K562 (cell line): ENCODE measurements at regions not wholly inside any gene's neighbourhood (a gene's known extent, or its start where the extent isn't known, plus 50 kb on each side); places are given as distances from the start of the nearest gene placed in this dataset.

Experiments used
- ATAC-seq: fragments of 200-7000 bp; cut with Tn5 transposase; 3 replicates; pipeline ENCODE4 v1.9.1; 2020; ENCODE audit warnings: moderate library complexity
- BruUV-seq: library from RNA; stranded (reverse); fragments of 400-500 nt; replicated peaks from 2 replicates; lab custom pipeline; 2021; lab: Mats Ljungman, UMichigan
- CTCF ChIA-PET: fragments of 300-600 bp; formaldehyde crosslinking; extraction: SDS; loops from one replicate; lab custom pipeline; 2021; ENCODE audit warnings: low intra/inter-chr PET ratio; lab: Yijun Ruan, JAX
- POLR2A ChIA-PET: fragments of 300-600, 350-650 bp; sonication (Branson Sonifier 250); formaldehyde crosslinking; extraction: SDS; loops from one replicate; lab custom pipeline; 2021; ENCODE audit warnings: antibody characterized with exemption, inconsistent platforms; lab: Yijun Ruan, JAX
- DNase-seq, 4 experiments: peaks; one replicate each; pipeline versions ENCODE4 v3.0.0 to v3.0.0-alpha.2; 2011 to 2018; ENCODE audit warnings: low spot score in 3 of 4, mixed read lengths in 3 of 4; ENCODE audit errors: extremely low read depth in 1 of 4
- FAIRE-seq: peaks from 2 replicates; lab custom pipeline; 2011; peaks lifted over from hg19 to GRCh38; lab: Jason Lieb, UNC
- H2AFZ ChIP-seq: 2 replicates; pipeline ENCODE4 v1.6.0; 2011; ENCODE audit warnings: low read depth, low read length, control low read depth, inconsistent platforms
- H3K27ac ChIP-seq: fragments of 200-600 bp; 3 replicates; pipeline ENCODE4 v1.8.0; 2011; ENCODE audit warnings: low read depth, mild to moderate bottlenecking, control low read depth, inconsistent platforms, low read length, moderate library complexity, mixed read lengths; ENCODE audit errors: extremely low read depth
- H3K27me3 ChIP-seq, 2 experiments: fragments of 300-600 bp in 1 of 2; 2 replicates in 1 of 2; 3 replicates in 1 of 2; pipeline versions ENCODE4 v1.6.0 to v1.8.0; 2011; ENCODE audit warnings: inconsistent platforms in 2 of 2, low read length in 2 of 2, mild to moderate bottlenecking in 1 of 2, mixed read lengths in 1 of 2, moderate library complexity in 1 of 2; ENCODE audit not compliant: control insufficient read depth in 2 of 2, insufficient read depth in 2 of 2
- H3K36me3 ChIP-seq: fragments of 300-600 bp; 3 replicates; pipeline ENCODE4 v1.8.0; 2011; ENCODE audit warnings: mild to moderate bottlenecking, low read length, inconsistent platforms; ENCODE audit not compliant: control insufficient read depth, insufficient read depth
- H3K4me1 ChIP-seq, 2 experiments: fragments of 200-600 bp in 1 of 2; replicated peaks in 1 of 2; 2 replicates in 1 of 2; 3 replicates in 1 of 2; pipeline versions ENCODE4 v1.5.1 to v1.8.0; 2011; ENCODE audit warnings: inconsistent platforms in 2 of 2, low read length in 2 of 2, mild to moderate bottlenecking in 1 of 2, mixed read lengths in 1 of 2, moderate library complexity in 1 of 2; ENCODE audit not compliant: control insufficient read depth in 2 of 2, insufficient read depth in 2 of 2
- H3K4me2 ChIP-seq: 2 replicates; pipeline ENCODE4 v1.6.1; 2011; ENCODE audit warnings: low read length, control low read depth, inconsistent platforms, mixed read lengths; ENCODE audit not compliant: insufficient read depth
- H3K4me3 ChIP-seq: fragments of 200-600 bp; sonication (generic), shearing (Covaris generic); 2 replicates; pipeline ENCODE4 v1.5.1; 2016; ENCODE audit warnings: control low read depth, inconsistent platforms
- H3K79me2 ChIP-seq: fragments of 200-600 bp; 3 replicates; pipeline ENCODE4 v1.8.0; 2011; ENCODE audit warnings: low read length, inconsistent platforms; ENCODE audit not compliant: control insufficient read depth, insufficient read depth
- H3K9ac ChIP-seq, 2 experiments: 2 replicates each; pipeline versions ENCODE4 v1.6.0 to v1.6.1; 2011; ENCODE audit warnings: low read depth in 2 of 2, low read length in 2 of 2, control low read depth in 1 of 2, inconsistent platforms in 1 of 2, mild to moderate bottlenecking in 1 of 2, mixed read lengths in 1 of 2; ENCODE audit not compliant: insufficient read depth in 1 of 2
- H3K9me1 ChIP-seq: one replicate; pipeline ENCODE4 v1.6.0; 2011; ENCODE audit warnings: inconsistent platforms, mild to moderate bottlenecking, low read length, moderate library complexity; ENCODE audit not compliant: control insufficient read depth, insufficient read depth
- H3K9me3 ChIP-seq: replicated peaks from 2 replicates; pipeline ENCODE4 v1.5.1; 2011; ENCODE audit warnings: low read depth, low read length, inconsistent platforms; ENCODE audit not compliant: control insufficient read depth, insufficient read depth
- H4K20me1 ChIP-seq: replicated peaks from 2 replicates; pipeline ENCODE4 v1.6.1; 2011; ENCODE audit warnings: low read length, inconsistent platforms, mixed read lengths; ENCODE audit not compliant: control insufficient read depth, insufficient read depth
- ASH1L ChIP-seq: fragments of 450-650 bp; IDR thresholded peaks from 2 replicates; pipeline ENCODE4 v1.6.1; 2018; ENCODE audit warnings: borderline replicate concordance, mild to moderate bottlenecking, low read depth; ENCODE audit not compliant: partially characterized antibody
- BHLHE40 ChIP-seq: IDR thresholded peaks from 2 replicates; pipeline ENCODE4 v1.6.1; 2011; ENCODE audit warnings: low read length, improper control_type of control experiment
- CHD1 ChIP-seq: fragments of 200-600 bp; sonication (generic); IDR thresholded peaks from one replicate; pipeline ENCODE4 v1.6.1; 2012; ENCODE audit warnings: mild to moderate bottlenecking, moderate library complexity, low read length, inconsistent platforms
- FIP1L1 ChIP-seq: fragments of 200-400 bp; formaldehyde crosslinking; IDR thresholded peaks from 2 replicates; pipeline ENCODE4 v1.6.1; 2018; ENCODE audit warnings: mild to moderate bottlenecking, low read depth, low read length; ENCODE audit not compliant: poor library complexity, severe bottlenecking
- GABPA ChIP-seq: fragments of 200-800 bp; sonication (Bioruptor generic); conservative IDR thresholded peaks from 2 replicates; pipeline ENCODE4 v1.6.1; 2016; ENCODE audit warnings: low read depth, missing genetic modification characterization, missing compliant biosample characterization
- THAP7 ChIP-seq: fragments of 250-450 bp; sonication (Bioruptor Pico); IDR thresholded peaks from 2 replicates; pipeline ENCODE4 v1.5.0; 2021
- ZNF699 ChIP-seq: fragments of 250-450 bp; sonication (Bioruptor Pico); IDR thresholded peaks from 2 replicates; pipeline ENCODE4 v1.8.0; 2021; ENCODE audit warnings: mild to moderate bottlenecking, moderate library complexity; ENCODE audit not compliant: insufficient replicate concordance
- WGBS: fragments of 100-300 bp; shearing (Covaris generic); methylation state at CpG from one replicate; pipeline ENCODE4 v1.1.6; 2016; ENCODE audit warnings: low coverage, mixed read lengths; ENCODE audit not compliant: insufficient coverage; ENCODE audit errors: missing lambda C conversion rate; 5-methylcytosine and 5-hydroxymethylcytosine counted together
- in situ Hi-C: fragments of 300-500 bp; cut with MboI; formaldehyde crosslinking; loops from 4 replicates; pipeline ENCODE4 v1.15.0; 2018; ENCODE audit warnings: inconsistent platforms, mixed read lengths
- intact Hi-C: fragments of 100-400 bp; cut with micrococcal nuclease; formaldehyde crosslinking; loops from 2 replicates; pipeline ENCODE4 v1.14.2; 2022
- TF ChIP-seq, protein P1 (sequence below): fragments of 250-450 bp; sonication (Bioruptor Pico); IDR thresholded peaks from 2 replicates; pipeline ENCODE4 v1.4.0; 2020; ENCODE audit warnings: mild to moderate bottlenecking
- TF ChIP-seq, protein P2 (sequence below), 2 experiments: IDR thresholded peaks; 2 replicates each; pipeline ENCODE4 v1.6.1; 2012; ENCODE audit warnings: improper control_type of control experiment in 2 of 2, low read depth in 2 of 2, low read length in 2 of 2, borderline replicate concordance in 1 of 2

DNA sequence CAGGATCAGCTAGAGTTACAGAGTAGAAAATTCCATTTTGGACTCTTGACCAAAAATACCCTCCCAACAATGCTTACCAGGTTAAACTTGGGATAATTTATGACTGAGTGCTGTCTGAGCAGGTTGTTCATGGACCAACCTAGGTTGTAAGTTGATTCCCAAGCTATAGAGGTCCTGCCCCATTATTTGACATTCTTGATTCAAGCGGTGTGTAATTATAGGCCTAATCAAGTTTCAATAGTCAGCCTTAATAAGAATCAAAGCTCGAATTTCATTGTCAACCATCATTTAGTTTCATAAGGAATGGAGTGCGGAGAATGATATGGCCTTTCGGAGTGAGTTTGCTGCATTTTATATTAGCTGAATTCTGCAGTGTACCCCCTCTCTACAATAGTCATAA, 152.8 kb upstream of the FIGN start:
- FAIRE-seq, result no peak
- Histone ChIP-seq H2AFZ (no peak overlapping the region), H3K4me2 (no peak overlapping the region), H3K27me3 (no peaks in the 10 kb centered on the region), H3K9ac (no peak overlapping the region), H3K9me1 (no peaks in the 10 kb centered on the region), H3K4me3 (no peak overlapping the region), H3K79me2 (no peaks in the 10 kb centered on the region), H3K36me3 (no peaks in the 10 kb centered on the region), H3K9me3 (no peaks in the 10 kb centered on the region), H3K4me1 (no peaks in the 10 kb centered on the region), H4K20me1 (no peaks in the 10 kb centered on the region), H3K27ac (no peak overlapping the region)
- in situ Hi-C loops, result no loop called here
- CTCF ChIA-PET, result no interaction called here
- DNase-seq, result no peak
- POLR2A ChIA-PET, result no interaction called here
- TF ChIP-seq, protein P1, sequence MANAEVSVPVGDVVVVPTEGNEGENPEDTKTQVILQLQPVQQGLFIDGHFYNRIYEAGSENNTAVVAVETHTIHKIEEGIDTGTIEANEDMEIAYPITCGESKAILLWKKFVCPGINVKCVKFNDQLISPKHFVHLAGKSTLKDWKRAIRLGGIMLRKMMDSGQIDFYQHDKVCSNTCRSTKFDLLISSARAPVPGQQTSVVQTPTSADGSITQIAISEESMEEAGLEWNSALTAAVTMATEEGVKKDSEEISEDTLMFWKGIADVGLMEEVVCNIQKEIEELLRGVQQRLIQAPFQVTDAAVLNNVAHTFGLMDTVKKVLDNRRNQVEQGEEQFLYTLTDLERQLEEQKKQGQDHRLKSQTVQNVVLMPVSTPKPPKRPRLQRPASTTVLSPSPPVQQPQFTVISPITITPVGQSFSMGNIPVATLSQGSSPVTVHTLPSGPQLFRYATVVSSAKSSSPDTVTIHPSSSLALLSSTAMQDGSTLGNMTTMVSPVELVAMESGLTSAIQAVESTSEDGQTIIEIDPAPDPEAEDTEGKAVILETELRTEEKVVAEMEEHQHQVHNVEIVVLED (CRISPR knock-in tag), result no peak
- no peak for TF ChIP-seq BHLHE40
- no peak for TF ChIP-seq ZNF699 (CRISPR knock-in tag)
- no peak for TF ChIP-seq GABPA (tag)
- no peak for TF ChIP-seq FIP1L1
- no peak for TF ChIP-seq THAP7 (CRISPR knock-in tag)
- TF ChIP-seq, protein P2, sequence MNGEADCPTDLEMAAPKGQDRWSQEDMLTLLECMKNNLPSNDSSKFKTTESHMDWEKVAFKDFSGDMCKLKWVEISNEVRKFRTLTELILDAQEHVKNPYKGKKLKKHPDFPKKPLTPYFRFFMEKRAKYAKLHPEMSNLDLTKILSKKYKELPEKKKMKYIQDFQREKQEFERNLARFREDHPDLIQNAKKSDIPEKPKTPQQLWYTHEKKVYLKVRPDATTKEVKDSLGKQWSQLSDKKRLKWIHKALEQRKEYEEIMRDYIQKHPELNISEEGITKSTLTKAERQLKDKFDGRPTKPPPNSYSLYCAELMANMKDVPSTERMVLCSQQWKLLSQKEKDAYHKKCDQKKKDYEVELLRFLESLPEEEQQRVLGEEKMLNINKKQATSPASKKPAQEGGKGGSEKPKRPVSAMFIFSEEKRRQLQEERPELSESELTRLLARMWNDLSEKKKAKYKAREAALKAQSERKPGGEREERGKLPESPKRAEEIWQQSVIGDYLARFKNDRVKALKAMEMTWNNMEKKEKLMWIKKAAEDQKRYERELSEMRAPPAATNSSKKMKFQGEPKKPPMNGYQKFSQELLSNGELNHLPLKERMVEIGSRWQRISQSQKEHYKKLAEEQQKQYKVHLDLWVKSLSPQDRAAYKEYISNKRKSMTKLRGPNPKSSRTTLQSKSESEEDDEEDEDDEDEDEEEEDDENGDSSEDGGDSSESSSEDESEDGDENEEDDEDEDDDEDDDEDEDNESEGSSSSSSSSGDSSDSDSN (IDR thresholded peaks at IDR 0.05; ENCODE audit: borderline replicate concordance in 1 of 2, low read depth in 2 of 2, low read length in 2 of 2), result no peak
- TF ChIP-seq CHD1, result no peak
- TF ChIP-seq ASH1L, result no peak
- no peak for ATAC-seq
- BruUV-seq, result no TSS peak
- intact Hi-C loops, result no loop called here
- 0% methylated on average over 4 of the region's 4 CpGs for WGBS
